VCaP (cell line): ENCODE measurements at regions not wholly inside any gene's neighbourhood (a gene's known extent, or its start where the extent isn't known, plus 50 kb on each side); places are given as distances from the start of the nearest gene placed in this dataset.
"Not testable (repeated sequence)": the region's sequence is repeated elsewhere in the genome, so short reads cannot be mapped to it uniquely, and the experiment has no call there.

ENCODE experiments used
- H3K27ac ChIP-seq: fragments of 450-650 bp; 2 replicates; pipeline ENCODE4 v1.5.1; 2017
- TF ChIP-seq, protein P1 (sequence below): fragments of 450-650 bp; conservative IDR thresholded peaks from 2 replicates; pipeline ENCODE4 v1.5.1; 2017; ENCODE audit warnings: mild to moderate bottlenecking, moderate library complexity

DNA sequence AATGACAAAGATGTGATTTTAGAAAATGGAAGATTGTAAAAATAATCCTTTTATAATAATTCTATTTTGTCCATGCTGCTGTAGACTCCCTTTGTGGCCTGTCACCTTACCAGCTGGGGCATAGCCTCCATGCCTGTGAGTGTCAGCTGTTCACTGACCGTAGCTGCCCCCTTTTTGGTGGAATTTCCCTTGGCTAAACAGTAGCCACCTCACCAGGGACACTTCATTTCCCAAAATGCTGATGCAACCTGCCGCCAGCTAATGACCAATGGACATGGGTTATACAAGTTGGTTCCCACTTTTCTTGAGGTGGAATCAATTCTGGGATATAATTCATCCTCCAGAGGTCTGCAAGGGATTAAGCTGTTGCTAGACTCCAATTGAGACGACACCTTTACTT is 368.4 kb downstream of the PRDM5 start:
- TF ChIP-seq, protein P1, sequence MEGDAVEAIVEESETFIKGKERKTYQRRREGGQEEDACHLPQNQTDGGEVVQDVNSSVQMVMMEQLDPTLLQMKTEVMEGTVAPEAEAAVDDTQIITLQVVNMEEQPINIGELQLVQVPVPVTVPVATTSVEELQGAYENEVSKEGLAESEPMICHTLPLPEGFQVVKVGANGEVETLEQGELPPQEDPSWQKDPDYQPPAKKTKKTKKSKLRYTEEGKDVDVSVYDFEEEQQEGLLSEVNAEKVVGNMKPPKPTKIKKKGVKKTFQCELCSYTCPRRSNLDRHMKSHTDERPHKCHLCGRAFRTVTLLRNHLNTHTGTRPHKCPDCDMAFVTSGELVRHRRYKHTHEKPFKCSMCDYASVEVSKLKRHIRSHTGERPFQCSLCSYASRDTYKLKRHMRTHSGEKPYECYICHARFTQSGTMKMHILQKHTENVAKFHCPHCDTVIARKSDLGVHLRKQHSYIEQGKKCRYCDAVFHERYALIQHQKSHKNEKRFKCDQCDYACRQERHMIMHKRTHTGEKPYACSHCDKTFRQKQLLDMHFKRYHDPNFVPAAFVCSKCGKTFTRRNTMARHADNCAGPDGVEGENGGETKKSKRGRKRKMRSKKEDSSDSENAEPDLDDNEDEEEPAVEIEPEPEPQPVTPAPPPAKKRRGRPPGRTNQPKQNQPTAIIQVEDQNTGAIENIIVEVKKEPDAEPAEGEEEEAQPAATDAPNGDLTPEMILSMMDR = no peak
- no peak overlapping the region for H3K27ac ChIP-seq

- H3K27ac ChIP-seq = not testable (repeated sequence)
Measured at GRCh38 chr4:120550624-120551220, 371.8 kb downstream of the PRDM5 start.

DNA sequence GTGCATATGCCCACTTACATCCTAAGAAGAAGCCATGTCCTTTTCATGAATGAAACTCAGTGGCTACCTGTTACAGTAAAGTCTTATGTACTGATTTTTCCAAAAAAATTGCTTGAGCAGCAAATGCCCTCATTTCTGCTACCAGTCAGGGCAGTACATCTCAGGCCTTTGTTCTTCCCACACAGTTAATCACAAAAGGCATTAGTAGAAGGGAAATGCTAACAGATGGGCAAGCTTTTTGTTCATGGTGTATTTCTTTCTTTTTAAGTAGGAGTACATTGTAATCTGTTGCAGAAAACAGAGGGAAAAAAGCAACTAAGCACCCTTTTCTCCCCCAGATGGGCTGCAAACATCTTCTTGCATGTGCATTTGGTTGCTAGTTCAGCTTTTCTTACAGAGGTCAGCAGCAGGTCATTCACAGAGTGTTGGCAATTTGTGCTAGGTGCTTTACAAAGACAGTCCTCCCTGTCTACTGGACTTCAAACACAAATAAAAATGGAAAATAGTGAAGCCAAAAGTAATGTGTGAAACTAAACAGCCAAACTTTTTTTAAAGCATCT is 373.4 kb downstream of the PRDM5 start:
- H3K27ac ChIP-seq = no peak overlapping the region
- TF ChIP-seq, protein P1 = no peak

GRCh38 chr4:120545391-120545790 is 377.1 kb downstream of the PRDM5 start:
- TF ChIP-seq, protein P1 = no peak
- H3K27ac ChIP-seq = no peak overlapping the region

DNA sequence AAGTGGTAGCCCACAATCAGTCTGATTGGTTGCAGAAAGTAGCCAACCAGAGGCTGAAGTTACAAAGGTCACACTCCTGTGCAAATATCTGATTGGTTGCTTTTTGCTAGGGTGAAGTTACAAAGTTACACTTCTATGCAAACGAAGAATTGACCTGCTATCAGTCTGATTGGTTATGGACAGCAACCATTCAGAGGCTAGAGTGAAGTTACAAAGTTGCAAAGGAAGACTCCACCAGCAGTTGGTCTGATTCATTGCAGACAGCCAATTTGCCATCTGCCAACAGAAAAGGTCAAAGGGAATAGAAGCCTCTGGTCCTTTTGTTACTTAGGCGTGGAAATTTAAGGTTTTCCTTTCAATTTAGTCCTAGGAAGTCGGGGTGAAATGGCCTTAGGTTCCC is 377.7 kb downstream of the PRDM5 start:
- H3K27ac ChIP-seq = no peak overlapping the region
- TF ChIP-seq, protein P1 = no peak

DNA sequence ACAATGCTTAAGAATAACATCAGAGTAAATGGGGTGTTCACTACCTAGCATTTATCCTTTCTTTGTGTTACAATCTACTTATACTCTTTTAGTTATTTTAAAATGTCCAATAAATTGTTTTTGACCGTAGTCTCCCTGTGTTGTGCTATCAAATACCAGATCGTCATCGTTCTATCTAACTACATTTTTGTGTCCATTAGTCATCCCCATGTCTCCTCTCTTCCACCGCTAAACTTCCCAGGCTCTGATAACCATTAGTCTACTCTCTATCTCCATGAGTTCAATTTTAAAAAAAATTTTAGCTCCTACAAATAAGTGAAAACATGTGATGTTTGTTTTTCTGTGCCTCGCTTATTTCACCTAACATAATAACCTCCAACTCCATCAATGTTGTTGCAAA is 381.9 kb downstream of the PRDM5 start:
- TF ChIP-seq, protein P1 = no peak

GRCh38 chr4:120536884-120537283 is 385.6 kb downstream of the PRDM5 start:
- no peak overlapping the region for H3K27ac ChIP-seq
- TF ChIP-seq, protein P1 = no peak

More for the DNA sequence above, 381.9 kb downstream of the PRDM5 start:
- H3K27ac ChIP-seq = no peak overlapping the region

DNA sequence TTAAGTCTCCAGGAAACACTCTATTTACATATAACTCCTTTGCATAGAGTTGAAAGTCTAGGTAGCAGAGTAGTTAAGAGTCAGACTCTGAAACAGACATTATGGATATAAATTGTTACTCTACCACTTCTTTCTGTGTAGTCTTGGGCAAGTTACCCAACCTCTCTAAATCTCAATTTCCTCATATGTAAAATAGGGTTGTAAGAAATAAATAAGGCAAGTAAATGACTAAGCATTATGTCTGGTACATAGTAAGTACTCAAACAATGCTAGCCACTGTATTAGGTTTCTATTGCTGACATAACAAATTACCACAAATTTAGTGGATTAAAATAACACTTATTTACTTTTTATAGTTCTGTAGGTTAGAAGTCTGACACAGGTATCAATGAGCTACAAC is 394.1 kb downstream of the PRDM5 start:
- TF ChIP-seq, protein P1 = no peak
- H3K27ac ChIP-seq = no peak overlapping the region
